ENCODE measurements at regions not wholly inside any gene's neighbourhood (a gene's known extent, or its start where the extent isn't known, plus 50 kb on each side); places are given as distances from the start of the nearest gene placed in this dataset.

- TF ChIP-seq CUX1 (IDR thresholded peaks at IDR 0.05; ENCODE audit: insufficient replicate concordance, low read depth, low read length) (no peak), KAT2A (conservative IDR thresholded peaks at IDR 0.05; ENCODE audit: control insufficient read depth, low read depth, low read length) (no peak), RAD51 (IDR thresholded peaks at IDR 0.05) (no peak)
Measured at GRCh38 chr4:81531410-81531809, 59.7 kb upstream of the RASGEF1B start (continued).

GRCh38 chr4:81528979-81529378 lies 57.3 kb upstream of the RASGEF1B start:
- ChIA-PET POLR2A (no interaction called here), CTCF (interaction anchor here (0.6 kb wide), 1 partner anchor 83 kb away, joined by 3 read pairs; no protein-coding TSS in a partner anchor), SMC1A (ENCODE audit: uncharacterized antibody, unreplicated experiment) (no interaction called here), RAD21 (ENCODE audit: unreplicated experiment) (no interaction called here)
- in situ Hi-C loops (cut with MboI) (no loop called here), intact Hi-C loops (cut with micrococcal nuclease; ENCODE audit: unreplicated experiment) (no loop called here)
- no peak overlapping the region for H2AFZ ChIP-seq (ENCODE audit: control insufficient read depth, low read depth, low read length)
- no peak overlapping the region for H3K4me3 ChIP-seq
- no peaks in the 10 kb centered on the region; a peak in 1 of 4 replicates for H3K27me3 ChIP-seq (replicated peaks in 1 of 2; ENCODE audit: control insufficient read depth in 2 of 2, insufficient read depth in 2 of 2, low read length in 1 of 2)
- 62% methylated on average over 3 of the region's 3 CpGs for whole genome bisulfite sequencing (ENCODE audit: insufficient coverage, insufficient replicate concordance, low lambda C conversion rate, missing lambda C conversion rate)
- H3K4me2 ChIP-seq (ENCODE audit: control insufficient read depth, insufficient read depth), result no peak overlapping the region
- no TSS peak for BruUV-seq (replicated peaks)
- no peak for FAIRE-seq
- no peaks in the 10 kb centered on the region for H3K79me2 ChIP-seq (ENCODE audit: control insufficient read depth, insufficient read depth, low read length)
- ATAC-seq, result no peak
- DNase-seq (ENCODE audit: low read depth, low spot score), result no peak
- H3K27ac ChIP-seq (ENCODE audit: control insufficient read depth, insufficient read depth), result no peak overlapping the region
- H3K9ac ChIP-seq (ENCODE audit: control insufficient read depth, insufficient read depth, low read length), result no peak overlapping the region
- H3K4me1 ChIP-seq (ENCODE audit: control insufficient read depth, insufficient read depth, low read length), result no peaks in the 10 kb centered on the region
- peaks cover 4% of the 10 kb centered on the region; the same call in 2 of the 3 replicates for H3K9me3 ChIP-seq (replicated peaks; ENCODE audit: control insufficient read depth, insufficient read depth, low read length)
- H3K36me3 ChIP-seq (ENCODE audit: control insufficient read depth in 2 of 2, insufficient read depth in 2 of 2, low read length in 1 of 2), result no peaks in the 10 kb centered on the region
- no peaks in the 10 kb centered on the region for H4K20me1 ChIP-seq (ENCODE audit: control insufficient read depth, insufficient read depth)
- no peak for TF ChIP-seq GABPA (IDR thresholded peaks at IDR 0.05; ENCODE audit: low read depth)
- TF ChIP-seq MYB (IDR thresholded peaks at IDR 0.05; ENCODE audit: borderline replicate concordance, low read depth, low read length), result no peak
- TF ChIP-seq SREBF1 (IDR thresholded peaks at IDR 0.05; ENCODE audit: low read length), result no peak
- no peak for TF ChIP-seq YY1 (IDR thresholded peaks at IDR 0.05; ENCODE audit: low read depth, low read length)
- TF ChIP-seq ZNF24 (IDR thresholded peaks at IDR 0.05), result no peak
- no peak for TF ChIP-seq IRF3 (IDR thresholded peaks at IDR 0.05)
- TF ChIP-seq CTCF (IDR thresholded peaks at IDR 0.05 in 2 of 3, conservative IDR thresholded peaks at IDR 0.05 in 1 of 3; ENCODE audit: control insufficient read depth in 2 of 3, extremely low read depth in 1 of 3, insufficient read depth in 1 of 3, low read depth in 3 of 3, low read length in 3 of 3), result no peak
- no peak for TF ChIP-seq POLR2A (IDR thresholded peaks at IDR 0.05; ENCODE audit: low read depth, low read length)
- TF ChIP-seq, protein P1, sequence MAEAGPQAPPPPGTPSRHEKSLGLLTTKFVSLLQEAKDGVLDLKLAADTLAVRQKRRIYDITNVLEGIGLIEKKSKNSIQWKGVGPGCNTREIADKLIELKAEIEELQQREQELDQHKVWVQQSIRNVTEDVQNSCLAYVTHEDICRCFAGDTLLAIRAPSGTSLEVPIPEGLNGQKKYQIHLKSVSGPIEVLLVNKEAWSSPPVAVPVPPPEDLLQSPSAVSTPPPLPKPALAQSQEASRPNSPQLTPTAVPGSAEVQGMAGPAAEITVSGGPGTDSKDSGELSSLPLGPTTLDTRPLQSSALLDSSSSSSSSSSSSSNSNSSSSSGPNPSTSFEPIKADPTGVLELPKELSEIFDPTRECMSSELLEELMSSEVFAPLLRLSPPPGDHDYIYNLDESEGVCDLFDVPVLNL (IDR thresholded peaks at IDR 0.05; ENCODE audit: low read depth, low read length), result no peak
- TF ChIP-seq YBX1 (IDR thresholded peaks at IDR 0.05), result no peak
- no peak for TF ChIP-seq SMAD1 (IDR thresholded peaks at IDR 0.05; ENCODE audit: low read depth, partially characterized antibody)
- no peak for TF ChIP-seq JUND (IDR thresholded peaks at IDR 0.05; ENCODE audit: low read depth, low read length)
- TF ChIP-seq MEF2B (IDR thresholded peaks at IDR 0.05; ENCODE audit: partially characterized antibody, poor library complexity, severe bottlenecking), result no peak

Measured in GM12878 (cell line).